Erythroblast (primary cell): ENCODE measurements at regions not wholly inside any gene's neighbourhood (a gene's known extent, or its start where the extent isn't known, plus 50 kb on each side); places are given as distances from the start of the nearest gene placed in this dataset.

ENCODE experiments used
- GATA1 ChIP-seq: IDR thresholded peaks from 2 replicates; pipeline ENCODE4 v1.6.1; 2011; ENCODE audit warnings: low read depth, mild to moderate bottlenecking, control low read depth, low read length, moderate library complexity
- POLR2A ChIP-seq: IDR thresholded peaks from 2 replicates; pipeline ENCODE4 v1.6.1; 2011; ENCODE audit warnings: mild to moderate bottlenecking, low read length

DNA sequence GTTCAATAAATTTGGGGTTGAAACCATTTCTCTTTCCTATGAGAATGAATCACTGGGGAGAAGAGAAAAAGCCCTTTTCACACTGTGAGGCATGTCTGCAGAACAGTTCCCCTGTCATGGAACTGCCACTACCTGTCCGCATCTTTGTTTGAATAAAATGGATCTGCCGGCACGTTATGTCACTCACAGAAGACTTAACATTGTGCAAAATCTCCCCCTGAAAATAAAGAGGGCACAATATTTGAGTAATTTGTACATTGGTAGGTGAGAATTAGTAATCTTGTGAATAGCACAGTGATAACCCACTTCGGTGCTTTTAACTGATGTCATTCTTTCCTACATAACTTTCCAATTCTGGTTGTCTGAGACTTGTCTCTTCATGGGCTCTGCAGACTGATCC, 804.0 kb downstream of the C6orf118 start:
- TF ChIP-seq POLR2A, result no peak
- TF ChIP-seq GATA1, result no peak
